IPS-18a (cell line): ENCODE measurements at regions not wholly inside any gene's neighbourhood (a gene's known extent, or its start where the extent isn't known, plus 50 kb on each side); places are given as distances from the start of the nearest gene placed in this dataset.
"Not testable (repeated sequence)": the region's sequence is repeated elsewhere in the genome, so short reads cannot be mapped to it uniquely, and the experiment has no call there.

Experiments
- H3K27ac ChIP-seq: one replicate; pipeline ENCODE4 v1.5.1; 2013; ENCODE audit warnings: low read length
- H3K27me3 ChIP-seq: one replicate; pipeline ENCODE4 v1.6.1; 2013; ENCODE audit warnings: mild to moderate bottlenecking, low read length; ENCODE audit not compliant: control insufficient read depth, insufficient read depth
- H3K36me3 ChIP-seq: one replicate; pipeline ENCODE4 v1.6.1; 2013; ENCODE audit warnings: low read depth, low read length; ENCODE audit not compliant: control insufficient read depth
- H3K4me1 ChIP-seq: one replicate; pipeline ENCODE4 v1.6.1; 2013; ENCODE audit warnings: low read depth, low read length; ENCODE audit not compliant: control insufficient read depth
- H3K4me3 ChIP-seq: one replicate; pipeline ENCODE4 v1.5.1; 2013; ENCODE audit warnings: low read length
- H3K9ac ChIP-seq: one replicate; pipeline ENCODE4 v1.6.1; 2013; ENCODE audit warnings: mild to moderate bottlenecking, low read length, moderate library complexity
- H3K9me3 ChIP-seq: one replicate; pipeline ENCODE4 v1.6.1; 2013; ENCODE audit warnings: low read depth, low read length; ENCODE audit not compliant: control insufficient read depth

DNA sequence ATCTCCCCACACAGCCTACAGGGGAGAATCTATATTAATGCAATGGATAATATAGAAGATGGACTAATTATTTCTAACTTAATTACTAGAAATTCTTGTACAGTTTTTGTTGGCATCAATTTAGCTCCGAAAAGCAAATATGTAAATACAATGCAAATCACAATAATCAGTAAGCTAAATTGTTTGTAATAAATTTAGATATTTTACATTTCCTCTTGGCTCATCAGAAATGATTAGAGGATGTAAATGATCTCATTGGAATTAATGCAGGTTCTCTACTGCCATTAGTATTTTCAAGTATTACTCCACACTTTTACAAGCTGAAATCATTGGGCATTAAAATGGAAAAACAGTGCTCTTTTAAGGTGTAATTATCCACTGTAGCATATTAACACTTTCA is 741.8 kb upstream of the MIR17HG start:
- no peak overlapping the region for H3K9ac ChIP-seq
- H3K9me3 ChIP-seq, result no peaks in the 10 kb centered on the region
- no peaks in the 10 kb centered on the region for H3K27me3 ChIP-seq
- H3K4me3 ChIP-seq, result no peak overlapping the region
- no peak overlapping the region for H3K27ac ChIP-seq
- H3K4me1 ChIP-seq, result no peaks in the 10 kb centered on the region
- H3K36me3 ChIP-seq, result no peaks in the 10 kb centered on the region

DNA sequence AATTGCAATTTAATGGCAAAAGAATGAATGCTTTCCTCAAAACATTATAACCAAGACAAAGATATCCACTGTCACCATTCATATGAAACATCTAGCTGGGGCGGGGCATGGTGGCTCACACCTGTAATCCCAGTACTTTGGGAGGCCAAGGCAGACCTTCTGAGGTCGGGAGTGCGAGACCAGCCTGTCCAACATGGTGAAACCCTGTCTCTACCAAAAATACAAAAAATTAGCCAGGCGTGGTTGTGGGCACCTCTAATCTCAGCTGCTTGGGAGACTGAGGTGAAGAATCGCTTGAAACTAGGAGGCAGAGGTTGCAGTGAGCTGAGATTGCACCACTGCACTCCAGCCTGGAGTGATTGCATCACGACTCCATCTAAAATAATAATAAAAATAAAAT is 740.6 kb upstream of the MIR17HG start:
- H3K9me3 ChIP-seq, H3K4me3 ChIP-seq, H3K4me1 ChIP-seq, H3K27me3 ChIP-seq, H3K36me3 ChIP-seq, H3K27ac ChIP-seq, H3K9ac ChIP-seq: not testable (repeated sequence)

DNA sequence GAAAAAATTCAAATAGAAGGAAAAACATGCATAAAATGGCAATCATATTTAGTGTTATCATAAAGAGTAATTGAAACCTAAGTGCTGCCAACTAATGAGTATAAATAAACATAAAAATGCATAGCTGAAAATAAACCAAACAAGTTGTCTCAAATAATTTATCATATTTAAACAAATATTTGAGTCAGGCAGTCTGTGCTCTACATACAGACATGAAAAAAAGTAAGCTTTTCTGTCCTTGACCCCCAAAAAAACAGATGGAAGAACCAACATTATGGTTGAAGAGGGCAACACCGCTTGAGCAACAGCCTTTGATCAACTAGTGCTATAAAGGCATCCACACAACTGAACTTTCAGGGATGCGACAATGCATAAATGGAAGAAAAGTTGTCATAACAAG is 735.1 kb upstream of the MIR17HG start:
- Histone ChIP-seq H3K9ac (no peak overlapping the region), H3K9me3 (no peaks in the 10 kb centered on the region), H3K27me3 (no peaks in the 10 kb centered on the region), H3K4me3 (no peak overlapping the region), H3K27ac (no peak overlapping the region), H3K4me1 (no peaks in the 10 kb centered on the region), H3K36me3 (no peaks in the 10 kb centered on the region)

DNA sequence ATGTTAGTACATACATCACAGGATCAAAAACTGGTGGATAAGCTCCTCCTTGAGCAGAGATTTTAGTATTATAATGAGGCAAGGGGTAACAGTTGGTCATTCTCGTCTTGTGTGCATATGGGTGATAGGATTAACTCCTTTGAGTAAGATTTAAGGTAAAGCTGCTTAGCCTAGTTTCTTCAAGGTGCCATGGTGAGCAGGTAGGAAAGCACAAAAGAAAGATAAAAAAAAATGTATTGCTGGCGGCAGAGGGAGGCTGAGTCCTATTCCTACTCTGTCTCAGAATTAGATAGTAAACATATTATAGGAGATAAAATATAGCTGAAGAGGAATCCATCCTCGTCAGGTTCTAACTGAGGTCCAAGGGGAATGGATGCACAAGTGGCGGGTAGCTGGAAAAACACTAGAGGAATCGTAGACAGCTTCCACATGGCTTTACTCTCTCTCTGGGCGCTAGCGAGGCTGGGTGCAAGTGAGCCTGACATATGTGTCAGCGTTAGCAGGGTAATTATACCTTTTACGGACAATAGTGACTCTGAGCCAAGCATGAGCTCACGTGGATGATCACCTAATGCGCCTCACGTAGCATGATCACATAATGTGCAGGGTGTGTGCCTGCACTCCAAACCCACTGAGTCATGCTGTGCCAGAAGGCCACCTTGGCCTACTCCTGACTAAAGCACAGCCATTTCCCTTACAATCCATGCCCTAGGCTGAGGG is 734.3 kb upstream of the MIR17HG start:
- H3K27me3 ChIP-seq, result no peaks in the 10 kb centered on the region
- H3K4me3 ChIP-seq, result no peak overlapping the region
- no peaks in the 10 kb centered on the region for H3K36me3 ChIP-seq
- peaks cover 5% of the 10 kb centered on the region for H3K9me3 ChIP-seq
- no peak overlapping the region for H3K27ac ChIP-seq
- no peak overlapping the region for H3K9ac ChIP-seq
- H3K4me1 ChIP-seq, result no peaks in the 10 kb centered on the region

DNA sequence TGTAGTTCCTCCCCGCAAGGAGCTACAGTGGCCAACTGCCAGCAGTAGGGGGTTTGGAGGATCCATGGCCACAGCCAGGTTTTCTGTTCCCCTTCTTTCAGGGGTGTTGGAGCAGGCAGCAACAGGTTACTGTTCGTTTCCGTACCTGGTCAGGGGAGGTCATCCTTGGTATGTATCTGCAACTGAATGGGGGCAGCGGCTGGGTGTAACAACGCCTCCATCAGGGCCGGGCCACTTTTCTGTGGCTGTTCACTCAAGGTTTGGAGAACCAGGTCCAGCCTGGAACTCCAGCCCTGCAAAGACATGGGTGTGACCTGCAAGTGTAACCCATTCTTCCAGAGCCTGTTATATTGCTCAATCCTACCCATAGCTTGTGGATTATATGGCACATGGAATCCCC is 732.3 kb upstream of the MIR17HG start:
- Histone ChIP-seq H3K9me3 (peaks cover 6% of the 10 kb centered on the region), H3K27me3 (no peaks in the 10 kb centered on the region), H3K36me3 (no peaks in the 10 kb centered on the region), H3K4me3 (no peak overlapping the region), H3K9ac (no peak overlapping the region), H3K4me1 (no peaks in the 10 kb centered on the region), H3K27ac (no peak overlapping the region)

DNA sequence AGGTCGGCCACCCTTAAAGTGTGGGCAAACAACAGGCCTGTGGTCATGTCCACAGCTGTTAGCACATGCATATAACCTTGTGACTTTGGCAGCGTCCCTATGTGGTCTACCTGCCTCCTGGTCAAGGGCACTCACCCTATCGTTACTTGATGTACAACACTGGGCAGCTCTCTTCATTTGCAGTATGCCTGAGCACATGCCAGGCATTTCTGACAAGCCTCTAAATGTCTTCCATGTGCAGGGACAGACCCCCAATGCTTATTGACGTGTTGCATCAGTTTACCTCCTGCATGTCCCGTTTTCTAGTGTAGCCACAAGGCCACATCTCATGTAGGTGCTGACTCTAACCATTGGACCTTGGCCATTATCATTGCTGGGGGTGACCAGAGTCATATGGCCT is 731.7 kb upstream of the MIR17HG start:
- no peak overlapping the region for H3K27ac ChIP-seq
- no peaks in the 10 kb centered on the region for H3K27me3 ChIP-seq
- H3K9me3 ChIP-seq, result peaks cover 6% of the 10 kb centered on the region
- no peaks in the 10 kb centered on the region for H3K4me1 ChIP-seq
- no peak overlapping the region for H3K4me3 ChIP-seq
- no peaks in the 10 kb centered on the region for H3K36me3 ChIP-seq
- H3K9ac ChIP-seq, result no peak overlapping the region

DNA sequence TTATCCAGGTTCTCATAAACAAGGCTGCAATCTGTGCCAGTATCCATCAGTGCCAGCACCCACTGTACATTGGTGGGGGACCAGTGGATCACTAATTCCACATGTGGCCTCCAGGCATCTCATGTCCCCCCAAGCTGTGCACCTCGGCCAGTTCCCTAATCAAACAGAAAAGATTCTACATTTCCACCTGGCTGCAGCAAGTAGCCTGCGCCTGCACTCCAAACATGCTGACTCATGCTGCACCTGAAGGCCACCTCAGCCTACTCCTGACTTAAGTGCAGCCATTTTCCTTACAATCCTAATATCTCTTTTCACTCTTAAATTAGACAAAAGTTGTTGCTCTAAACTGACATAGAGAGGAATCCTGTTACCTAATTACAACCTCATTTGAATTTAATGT is 729.4 kb upstream of the MIR17HG start:
- H3K36me3 ChIP-seq, result no peaks in the 10 kb centered on the region

DNA sequence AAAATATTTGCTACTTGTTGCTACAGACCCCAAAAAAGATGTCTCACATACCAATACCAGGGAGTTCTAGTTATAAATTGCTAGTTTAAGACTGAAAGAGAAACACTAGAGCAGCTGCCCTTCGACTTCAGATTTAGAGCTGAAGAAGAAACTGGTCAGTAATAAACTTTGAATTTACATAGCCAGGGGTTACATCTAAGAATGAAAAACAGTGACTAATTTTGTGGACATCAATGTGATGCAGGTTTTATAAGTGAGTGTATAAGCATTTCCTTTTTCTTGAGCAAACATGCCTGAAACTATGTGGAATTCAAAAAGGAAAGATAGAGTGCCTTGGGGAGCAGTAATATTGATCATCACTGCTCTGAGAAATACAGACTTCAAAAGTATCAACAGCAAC is 724.9 kb upstream of the MIR17HG start:
- H3K4me3 ChIP-seq, result no peak overlapping the region
- H3K27ac ChIP-seq, result no peak overlapping the region
- no peaks in the 10 kb centered on the region for H3K27me3 ChIP-seq
- no peaks in the 10 kb centered on the region for H3K36me3 ChIP-seq
- H3K4me1 ChIP-seq, result no peaks in the 10 kb centered on the region
- H3K9me3 ChIP-seq, result peaks cover 6% of the 10 kb centered on the region
- H3K9ac ChIP-seq, result no peak overlapping the region

More for the DNA sequence above, 729.4 kb upstream of the MIR17HG start:
- Histone ChIP-seq H3K9ac (no peak overlapping the region), H3K27me3 (no peaks in the 10 kb centered on the region), H3K9me3 (peaks cover 6% of the 10 kb centered on the region), H3K27ac (no peak overlapping the region), H3K4me1 (no peaks in the 10 kb centered on the region), H3K4me3 (no peak overlapping the region)

DNA sequence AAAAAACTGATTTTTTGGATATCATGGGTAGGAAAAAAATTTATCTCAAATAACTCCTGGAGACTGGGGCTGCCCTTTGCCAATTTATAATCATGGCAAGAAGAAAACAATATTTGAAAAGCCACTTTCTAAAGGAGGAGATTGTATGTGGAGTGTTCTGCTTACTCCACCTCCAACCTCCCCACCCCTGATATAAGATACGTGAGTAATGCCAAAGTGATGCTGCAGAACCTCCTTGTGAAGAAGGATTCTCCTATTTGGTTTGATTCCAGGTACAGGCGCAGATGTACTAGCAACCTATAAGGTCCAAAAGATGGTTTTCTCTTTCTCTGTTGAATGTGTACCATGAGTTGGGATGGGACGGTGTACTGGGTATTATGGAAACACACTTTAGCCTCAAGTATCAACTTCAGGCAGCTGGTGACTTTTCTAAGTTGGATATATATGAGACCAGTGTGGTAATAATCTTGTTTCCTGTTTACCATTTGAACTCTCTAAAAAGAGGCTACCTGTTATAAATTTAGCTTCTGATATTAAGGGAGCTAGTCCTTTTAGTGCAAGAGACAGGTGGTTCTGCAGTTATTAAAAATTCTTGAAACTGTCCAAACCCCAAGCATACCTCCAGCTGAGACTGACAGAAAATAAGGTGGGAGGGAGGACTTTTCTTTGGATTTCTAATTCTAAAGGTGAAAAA is 724.0 kb upstream of the MIR17HG start:
- no peaks in the 10 kb centered on the region for H3K9me3 ChIP-seq
- no peaks in the 10 kb centered on the region for H3K4me1 ChIP-seq
- H3K4me3 ChIP-seq, result no peak overlapping the region
- H3K36me3 ChIP-seq, result no peaks in the 10 kb centered on the region
- no peaks in the 10 kb centered on the region for H3K27me3 ChIP-seq
- H3K27ac ChIP-seq, result no peak overlapping the region
- no peak overlapping the region for H3K9ac ChIP-seq

DNA sequence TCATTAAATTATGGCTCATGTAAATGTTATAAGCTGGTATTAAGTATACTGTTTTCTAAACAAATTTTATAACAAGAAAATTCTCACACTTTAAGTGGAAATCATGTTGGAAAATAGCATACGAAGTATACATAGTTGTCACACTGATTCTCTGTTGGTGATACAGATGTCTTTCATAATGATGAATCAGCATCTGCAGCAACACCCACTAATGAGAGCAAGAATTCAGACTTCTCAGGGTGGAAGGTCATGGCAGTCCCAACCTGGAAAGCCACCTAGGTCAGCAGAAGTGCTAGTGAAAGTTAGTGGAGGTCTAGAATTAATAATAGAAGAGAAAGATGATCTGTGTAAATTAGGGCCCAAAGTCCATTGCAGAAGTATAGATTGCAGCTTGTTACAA is 719.7 kb upstream of the MIR17HG start:
- Histone ChIP-seq H3K27me3 (no peaks in the 10 kb centered on the region), H3K9me3 (no peaks in the 10 kb centered on the region)

DNA sequence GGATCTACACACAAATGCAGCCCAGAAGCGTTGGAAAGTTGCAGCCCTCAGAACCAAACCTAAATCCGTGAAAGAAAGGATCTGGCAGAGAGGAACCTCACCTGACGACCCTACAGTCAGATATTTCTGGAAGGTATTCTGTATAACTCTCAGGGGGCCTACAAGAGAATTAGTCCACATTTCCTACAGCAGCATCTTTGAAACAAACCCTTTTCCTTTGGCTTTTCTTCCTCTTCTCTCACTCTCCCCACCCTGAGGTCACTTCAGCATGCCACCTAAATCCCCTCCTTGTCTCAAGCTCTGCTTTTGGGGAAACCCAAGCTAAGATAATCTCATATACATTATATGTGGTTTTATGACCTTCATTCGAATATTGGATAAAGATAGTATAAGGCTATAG is 719.0 kb upstream of the MIR17HG start:
- H3K36me3 ChIP-seq, result no peaks in the 10 kb centered on the region
- no peaks in the 10 kb centered on the region for H3K4me1 ChIP-seq
- H3K9me3 ChIP-seq, result no peaks in the 10 kb centered on the region
- H3K27me3 ChIP-seq, result no peaks in the 10 kb centered on the region
- no peak overlapping the region for H3K4me3 ChIP-seq
- H3K9ac ChIP-seq, result no peak overlapping the region
- no peak overlapping the region for H3K27ac ChIP-seq

More for the DNA sequence above, 719.7 kb upstream of the MIR17HG start:
- H3K4me1 ChIP-seq, result no peaks in the 10 kb centered on the region
- no peaks in the 10 kb centered on the region for H3K36me3 ChIP-seq
- no peak overlapping the region for H3K27ac ChIP-seq
- no peak overlapping the region for H3K4me3 ChIP-seq
- no peak overlapping the region for H3K9ac ChIP-seq

DNA sequence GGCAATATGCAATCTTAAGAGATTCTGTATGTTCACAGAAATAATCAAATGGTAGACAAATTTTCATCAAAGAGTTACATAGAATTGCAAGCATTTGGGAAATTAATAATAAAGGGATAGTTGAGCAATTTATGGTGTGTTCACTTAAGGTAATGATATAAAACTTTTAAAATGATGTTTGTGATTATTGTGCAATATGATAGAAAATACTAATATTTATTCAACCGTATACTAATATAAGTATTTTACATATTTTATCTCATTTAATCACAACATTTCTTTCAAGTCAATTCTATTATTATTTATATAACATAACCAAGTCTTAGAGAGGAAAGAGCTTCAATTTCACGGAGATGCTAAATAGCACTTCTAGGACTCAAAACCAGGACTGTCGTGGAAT is 716.8 kb upstream of the MIR17HG start:
- Histone ChIP-seq H3K36me3 (no peaks in the 10 kb centered on the region), H3K4me1 (no peaks in the 10 kb centered on the region), H3K9ac (no peak overlapping the region)

More for the DNA sequence above, 716.8 kb upstream of the MIR17HG start:
- Histone ChIP-seq H3K4me3 (no peak overlapping the region), H3K9me3 (no peaks in the 10 kb centered on the region), H3K27me3 (no peaks in the 10 kb centered on the region), H3K27ac (no peak overlapping the region)
